HG02884 (cell line): ENCODE measurements at regions not wholly inside any gene's neighbourhood (a gene's known extent, or its start where the extent isn't known, plus 50 kb on each side); places are given as distances from the start of the nearest gene placed in this dataset.

Source experiments
- ATAC-seq: cut with Tn5 transposase; IDR thresholded peaks from one replicate; pipeline ENCODE4 v1.9.1; 2021; ENCODE audit warnings: mild to moderate bottlenecking, moderate library complexity; ENCODE audit not compliant: unreplicated experiment

GRCh38 chr5:124399426-124399961 lies 346.9 kb downstream of the ZNF608 start:
- ATAC-seq: no peak

GRCh38 chr5:124398460-124398859 lies 348.0 kb downstream of the ZNF608 start:
- ATAC-seq: no peak

GRCh38 chr5:124397317-124397716 lies 349.1 kb downstream of the ZNF608 start:
- ATAC-seq: no peak

GRCh38 chr5:124395926-124396325 lies 350.5 kb downstream of the ZNF608 start:
- no peak for ATAC-seq

- no peak for ATAC-seq
Observed at GRCh38 chr5:124395287-124395686, 351.2 kb downstream of the ZNF608 start.

- no peak for ATAC-seq
Observed at GRCh38 chr5:124394700-124395245, 351.7 kb downstream of the ZNF608 start.

- no peak for ATAC-seq
Observed at GRCh38 chr5:124393584-124394379, 352.7 kb downstream of the ZNF608 start.

- ATAC-seq: no peak
Observed at GRCh38 chr5:124383693-124384092, 362.7 kb downstream of the ZNF608 start.

- ATAC-seq: no peak
Observed at GRCh38 chr5:124377386-124377785, 369.1 kb downstream of the ZNF608 start.

GRCh38 chr5:124373883-124374282 lies 372.6 kb downstream of the ZNF608 start:
- no peak for ATAC-seq

GRCh38 chr5:124372457-124372856 lies 374.0 kb downstream of the ZNF608 start:
- no peak for ATAC-seq

GRCh38 chr5:124371111-124371706 lies 375.2 kb downstream of the ZNF608 start:
- ATAC-seq: no peak

GRCh38 chr5:124370601-124371000 lies 375.8 kb downstream of the ZNF608 start:
- no peak for ATAC-seq

- no peak for ATAC-seq
Observed at GRCh38 chr5:124365361-124365801, 381.1 kb downstream of the ZNF608 start.

- ATAC-seq: no peak
Observed at GRCh38 chr5:124355928-124356327, 390.5 kb downstream of the ZNF608 start.

- no peak for ATAC-seq
Observed at GRCh38 chr5:124353016-124353415, 393.4 kb downstream of the ZNF608 start.

- no peak for ATAC-seq
Observed at GRCh38 chr5:124352312-124352711, 394.1 kb downstream of the ZNF608 start.

GRCh38 chr5:124349931-124350330 lies 396.5 kb downstream of the ZNF608 start:
- no peak for ATAC-seq

GRCh38 chr5:124343451-124343867 lies 403.0 kb downstream of the ZNF608 start:
- no peak for ATAC-seq

- no peak for ATAC-seq
Observed at GRCh38 chr5:124342986-124343385, 403.5 kb downstream of the ZNF608 start.

GRCh38 chr5:124342584-124342983 lies 403.9 kb downstream of the ZNF608 start:
- no peak for ATAC-seq

- ATAC-seq: no peak
Observed at GRCh38 chr5:124342027-124342471, 404.4 kb downstream of the ZNF608 start.
